Islet of Langerhans (tissue), 1 donor: ENCODE measurements at regions not wholly inside any gene's neighbourhood (a gene's known extent, or its start where the extent isn't known, plus 50 kb on each side); places are given as distances from the start of the nearest gene placed in this dataset.
"Not testable (repeated sequence)": the region's sequence is repeated elsewhere in the genome, so short reads cannot be mapped to it uniquely, and the experiment has no call there.

Experiments
- FAIRE-seq: peaks from one replicate; lab custom pipeline; 2011; peaks lifted over from hg19 to GRCh38; lab: Jason Lieb, UNC

DNA sequence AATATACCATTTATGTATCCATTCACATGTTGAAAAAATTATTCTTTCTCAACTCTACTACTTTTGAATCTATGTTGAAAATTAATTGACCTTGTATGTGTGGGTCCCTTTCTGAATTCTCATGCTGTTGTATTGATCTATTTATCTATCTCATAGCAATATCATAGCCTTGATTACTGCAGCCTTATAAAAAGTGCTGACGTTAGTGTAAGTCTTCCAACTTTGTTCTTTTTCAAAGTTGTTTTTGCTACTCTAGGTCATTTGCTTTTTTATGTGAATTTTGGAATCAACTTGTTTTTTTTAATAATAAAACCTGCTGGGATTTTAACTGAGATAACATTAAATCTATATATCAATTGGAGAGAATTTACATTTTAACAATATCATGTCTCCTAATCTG is 52.2 kb upstream of the PAX3 start:
- FAIRE-seq, result no peak

DNA sequence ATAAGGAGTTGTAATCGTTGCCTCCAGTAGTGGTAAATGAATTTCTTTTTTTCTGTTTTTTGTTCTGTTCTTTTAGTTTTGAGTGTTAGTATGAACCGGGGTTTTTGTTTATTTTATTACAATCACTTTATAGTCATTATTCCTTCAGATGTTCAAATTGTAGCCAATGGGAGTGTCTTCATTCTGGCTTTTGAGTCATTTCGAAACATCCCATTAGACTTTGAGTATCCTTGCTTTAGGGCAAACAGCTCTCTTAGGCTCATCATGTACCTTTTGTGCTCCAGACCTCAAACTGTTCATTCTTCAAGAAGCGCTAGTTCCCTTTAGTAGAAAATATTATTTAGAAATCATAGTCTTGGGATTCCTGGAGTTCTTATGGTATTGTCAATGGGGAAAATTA is 54.2 kb upstream of the PAX3 start:
- no peak for FAIRE-seq

DNA sequence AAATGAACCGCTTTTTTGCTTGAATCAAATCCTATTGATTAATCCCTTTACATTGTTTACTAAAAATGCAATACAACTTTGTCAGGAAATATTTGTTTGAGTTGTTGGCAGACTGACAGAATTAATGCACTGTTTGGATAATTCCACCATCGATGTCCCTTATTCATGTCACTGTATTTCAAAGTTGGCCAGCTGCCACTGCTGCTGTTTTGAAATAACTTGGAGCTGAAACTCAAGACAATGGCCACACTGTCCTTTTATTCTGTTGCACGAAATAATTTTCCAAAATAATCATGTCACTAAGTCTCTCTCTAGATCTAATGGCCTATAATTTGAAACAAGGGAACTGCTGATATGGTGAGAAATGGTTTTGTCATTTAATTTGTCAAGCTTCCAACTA is 55.2 kb upstream of the PAX3 start:
- FAIRE-seq, result peak; percentile 5

DNA sequence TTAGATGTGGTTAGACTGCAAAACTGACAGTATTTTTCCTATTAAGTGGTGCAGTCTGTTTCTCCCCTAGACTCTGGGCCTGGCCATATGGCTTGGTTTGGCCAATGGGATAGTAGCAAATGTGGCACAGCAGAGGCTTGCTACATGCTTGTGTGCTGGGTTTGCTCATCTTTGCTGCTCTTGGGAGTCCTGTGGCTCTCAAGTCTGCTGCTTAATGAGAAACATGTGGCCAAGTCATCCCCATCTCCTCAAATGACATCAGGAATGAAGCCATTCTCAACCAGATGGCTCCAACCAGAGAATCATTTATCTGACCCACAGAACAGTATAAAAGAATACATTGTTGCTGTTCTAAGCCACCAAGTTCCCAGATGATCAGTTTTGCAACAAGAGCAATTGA is 57.1 kb upstream of the PAX3 start:
- FAIRE-seq, result no peak

DNA sequence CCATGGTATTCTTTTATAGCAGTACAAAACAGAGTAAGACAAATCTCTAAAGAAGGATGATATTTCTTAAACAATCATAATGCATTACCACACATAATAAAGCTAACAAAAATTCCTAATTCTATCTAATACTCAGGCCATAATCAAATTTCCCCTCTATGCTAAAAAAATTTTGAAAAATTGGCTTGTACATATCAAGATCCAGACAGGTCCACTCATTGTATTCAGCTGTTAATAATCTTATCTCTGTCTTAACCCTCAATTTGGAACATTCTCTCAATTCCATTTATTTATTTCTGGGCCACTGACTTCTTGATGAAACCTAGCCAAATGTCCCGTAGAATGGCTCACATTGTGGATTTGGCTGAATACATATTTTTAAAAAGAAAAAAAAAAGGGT is 59.1 kb upstream of the PAX3 start:
- FAIRE-seq, result no peak

DNA sequence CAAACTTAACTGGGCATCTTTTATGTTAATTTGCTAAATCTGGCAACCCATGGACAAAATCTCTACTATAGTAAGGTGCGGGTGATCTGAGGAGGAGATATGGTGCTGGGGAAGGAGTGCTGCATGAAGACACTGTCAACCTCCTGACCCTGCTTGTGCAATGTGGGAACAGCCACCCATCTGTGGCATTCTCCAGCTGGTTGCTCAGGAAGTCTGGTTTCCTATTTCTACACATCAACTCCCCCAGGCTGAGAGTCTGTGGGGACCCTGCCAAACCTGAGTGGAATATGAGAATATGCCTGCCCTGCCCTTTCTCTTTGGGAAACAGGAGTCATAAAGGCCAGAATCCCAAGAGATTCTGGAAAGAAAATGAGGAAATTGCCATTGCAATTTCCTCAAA is 60.1 kb upstream of the PAX3 start:
- no peak for FAIRE-seq

DNA sequence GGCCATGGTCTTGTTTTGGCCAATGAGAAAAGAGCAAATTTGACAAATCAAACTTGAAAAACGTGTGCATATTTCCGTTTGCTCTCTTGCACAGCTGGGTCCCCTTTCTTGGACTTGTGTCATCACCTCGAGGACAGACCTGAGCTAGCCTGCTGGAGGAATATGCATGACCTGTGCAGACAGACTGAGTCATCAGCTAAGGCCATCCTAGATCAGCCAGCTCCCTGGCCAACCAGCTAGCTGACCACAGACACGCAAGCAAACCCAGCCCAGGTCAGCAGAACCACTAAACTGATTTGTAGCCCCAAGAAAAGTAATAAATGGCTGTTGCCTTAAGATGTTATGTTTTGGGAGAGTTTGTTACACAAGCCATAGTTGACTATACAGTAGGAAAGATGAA is 61.3 kb upstream of the PAX3 start:
- FAIRE-seq, result no peak

DNA sequence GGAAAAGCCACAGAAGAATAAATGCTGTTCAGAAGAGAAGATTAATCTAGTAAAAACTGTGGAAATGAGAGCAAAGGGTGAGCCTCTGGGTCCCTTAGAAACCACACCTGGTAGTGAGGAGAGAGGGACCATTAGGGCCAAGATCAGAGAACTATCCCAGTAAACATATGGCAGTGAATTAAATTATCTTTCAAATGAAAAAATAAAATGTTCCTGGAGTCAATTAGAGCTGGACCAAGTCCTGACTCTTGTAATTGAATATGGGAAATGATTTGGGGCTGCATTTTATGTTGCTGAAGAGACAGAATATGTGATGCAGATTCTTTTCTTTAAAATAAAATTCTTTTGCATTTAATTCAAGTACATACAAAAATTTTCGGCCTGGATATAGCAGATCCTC is 62.2 kb upstream of the PAX3 start:
- no peak for FAIRE-seq

DNA sequence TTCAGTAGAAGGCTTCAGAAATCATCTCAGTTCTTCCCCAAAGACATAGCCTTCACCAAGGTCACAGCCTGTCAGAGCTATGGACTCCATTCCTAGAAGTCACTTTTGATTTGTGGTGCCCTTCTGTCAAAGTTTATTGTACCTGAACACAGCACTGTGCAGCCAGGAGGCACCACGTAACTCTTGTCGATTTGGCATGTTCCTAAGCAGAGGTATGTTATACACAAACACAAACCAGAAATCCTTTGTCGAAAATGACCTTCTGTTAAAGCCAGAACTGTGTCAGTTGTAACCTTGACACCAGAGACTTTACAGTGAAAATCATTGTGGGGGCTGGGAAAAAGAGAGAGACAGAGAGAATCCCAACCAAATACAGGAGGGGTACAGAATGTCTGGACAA is 62.6 kb upstream of the SGPP2 start:
- FAIRE-seq, result no peak

DNA sequence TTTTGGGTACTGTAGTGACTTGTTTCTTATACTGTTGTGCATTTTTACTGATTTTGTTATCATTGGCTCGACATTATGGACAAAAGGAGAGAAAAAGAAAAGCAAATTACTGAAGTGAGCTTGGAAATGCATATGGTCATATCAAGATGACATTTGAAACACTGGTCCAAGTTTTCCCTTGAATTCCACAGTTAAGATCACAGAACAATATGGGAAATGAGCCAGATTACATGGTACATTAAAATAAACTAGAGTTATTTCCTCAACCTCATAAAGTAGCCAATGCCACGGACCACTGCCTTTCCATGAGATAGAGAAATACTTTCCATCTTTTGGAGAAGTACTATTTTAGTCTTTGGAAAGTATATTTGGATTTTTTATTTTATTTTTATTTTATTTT is 62.0 kb upstream of the SGPP2 start:
- no peak for FAIRE-seq

DNA sequence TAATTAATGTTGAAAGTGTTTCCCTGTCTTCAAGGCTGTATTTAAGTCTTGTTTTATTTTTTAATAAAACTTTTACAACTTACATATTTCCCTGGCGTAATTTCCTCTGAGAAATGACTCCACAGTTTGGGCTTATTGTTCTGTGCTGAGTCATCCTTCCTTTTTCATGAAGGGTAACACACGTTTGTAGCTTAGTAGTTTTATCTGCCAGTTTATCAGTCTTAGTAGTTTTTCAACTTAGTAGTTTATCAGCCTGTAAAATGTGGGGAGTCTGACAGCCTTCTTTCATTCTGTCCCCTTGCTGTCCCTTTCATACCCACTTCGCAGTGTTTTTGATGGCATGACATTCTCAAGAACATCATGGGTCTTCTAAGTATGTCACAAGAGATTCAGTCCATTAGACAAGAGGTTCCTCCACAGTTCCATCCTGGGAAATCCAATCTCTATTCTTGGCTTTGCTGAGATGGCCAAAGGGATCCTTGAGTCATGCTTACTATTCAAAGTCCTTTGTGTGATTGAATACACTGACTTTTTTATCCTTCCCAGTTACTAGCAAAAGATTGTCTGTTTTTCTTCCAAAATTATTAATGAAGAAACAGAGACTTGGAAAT is 60.0 kb upstream of the SGPP2 start:
- no peak for FAIRE-seq

DNA sequence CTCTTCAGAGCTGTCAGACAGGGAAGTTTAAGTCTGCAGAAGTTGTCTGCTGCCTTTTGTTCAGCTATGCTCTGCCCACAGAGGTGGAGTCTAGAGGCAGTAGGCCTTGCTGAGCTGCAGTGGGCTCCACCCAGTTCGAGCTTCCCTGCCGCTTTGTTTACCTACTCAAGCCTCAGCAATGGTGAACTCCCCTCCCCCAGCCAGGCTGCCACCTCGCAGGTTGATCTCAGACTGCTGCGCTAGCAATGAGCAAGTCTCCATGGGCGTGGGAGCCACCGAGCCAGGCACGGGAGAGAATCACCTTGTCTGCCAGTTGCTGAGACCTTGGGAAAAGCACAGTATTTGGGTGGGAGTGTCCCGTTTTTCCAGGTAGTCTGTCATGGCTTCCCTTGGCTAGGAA is 56.1 kb upstream of the SGPP2 start:
- FAIRE-seq, result not testable (repeated sequence)

DNA sequence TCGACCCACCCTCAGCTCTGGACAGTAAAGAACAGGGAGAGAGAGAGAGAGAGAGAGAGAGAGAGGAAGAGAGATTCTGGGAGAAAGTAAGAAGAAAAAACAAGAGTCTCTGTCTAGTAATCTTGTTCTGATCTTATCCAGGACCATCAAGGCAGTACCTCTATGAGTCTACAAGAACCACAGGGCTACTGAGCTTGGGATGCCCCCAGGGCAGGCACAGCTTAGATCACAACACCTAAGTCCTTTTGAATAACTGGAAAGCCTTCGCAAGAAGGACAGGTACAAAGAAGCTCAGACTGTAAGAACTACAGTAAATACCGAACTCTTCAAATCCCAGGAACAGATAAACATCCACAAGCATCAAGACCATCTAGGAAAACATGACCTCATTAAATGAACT is 51.4 kb upstream of the SGPP2 start:
- no peak for FAIRE-seq
